T-helper 2 cell treated with Interferon-gamma antibody and Interleukin-4, amounts not matched to agents 5 μg/mL and 100 μg/mL, for 36 hours (primary cell): ENCODE measurements at regions not wholly inside any gene's neighbourhood (a gene's known extent, or its start where the extent isn't known, plus 50 kb on each side); places are given as distances from the start of the nearest gene placed in this dataset.

Experiments
- DNase-seq: peaks from one replicate; pipeline ENCODE4 v3.0.0; 2021; ENCODE audit warnings: low spot score
- H3K27ac Mint-ChIP-seq: one replicate; pipeline ENCODE4 v1.8.0; 2021; ENCODE audit warnings: mild to moderate bottlenecking, mixed read lengths
- H3K27me3 Mint-ChIP-seq: one replicate; pipeline ENCODE4 v1.8.0; 2021; ENCODE audit warnings: low read depth, mixed read lengths
- H3K36me3 Mint-ChIP-seq: one replicate; pipeline ENCODE4 v1.8.0; 2021; ENCODE audit warnings: low read depth, mixed read lengths
- H3K4me1 Mint-ChIP-seq: one replicate; pipeline ENCODE4 v1.8.0; 2021; ENCODE audit warnings: low read depth, mixed read lengths
- H3K4me3 Mint-ChIP-seq: one replicate; pipeline ENCODE4 v1.8.0; 2022; ENCODE audit warnings: mild to moderate bottlenecking, moderate library complexity, mixed read lengths
- H3K9me3 Mint-ChIP-seq: one replicate; pipeline ENCODE4 v1.8.0; 2021; ENCODE audit warnings: mixed read lengths

DNA sequence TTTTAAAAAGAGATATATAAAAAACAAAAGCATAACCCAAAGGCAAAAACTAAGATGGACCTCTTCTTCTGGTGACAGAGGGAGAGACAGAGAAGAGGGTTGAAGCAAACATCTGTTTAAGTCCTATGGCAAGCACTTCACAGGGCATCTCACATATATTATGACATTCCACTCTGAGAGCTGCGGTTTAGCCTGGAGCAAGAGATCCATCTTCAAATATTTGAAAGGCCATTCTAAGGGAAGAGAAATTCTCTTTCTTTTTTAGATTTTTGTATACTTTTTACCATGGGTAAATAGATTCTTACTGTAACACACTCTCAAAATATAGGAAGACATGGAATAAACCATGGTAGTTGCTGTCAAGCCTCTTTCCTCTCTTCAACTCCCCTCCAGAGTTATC, 204.1 kb downstream of the GXYLT1 start:
- Mint-ChIP-seq H3K9me3 (no peaks in the 10 kb centered on the region), H3K4me1 (no peaks in the 10 kb centered on the region), H3K27me3 (peaks cover 10% of the 10 kb centered on the region), H3K27ac (no peak overlapping the region), H3K4me3 (no peak overlapping the region), H3K36me3 (no peaks in the 10 kb centered on the region)
- DNase-seq = no peak

GRCh38 chr12:41936333-41936732, 208.3 kb downstream of the GXYLT1 start:
- DNase-seq = no peak
- Mint-ChIP-seq H3K9me3 (no peaks in the 10 kb centered on the region), H3K27me3 (peaks cover 34% of the 10 kb centered on the region), H3K4me3 (no peak overlapping the region), H3K36me3 (no peaks in the 10 kb centered on the region), H3K27ac (no peak overlapping the region), H3K4me1 (peaks cover 4% of the 10 kb centered on the region)

DNA sequence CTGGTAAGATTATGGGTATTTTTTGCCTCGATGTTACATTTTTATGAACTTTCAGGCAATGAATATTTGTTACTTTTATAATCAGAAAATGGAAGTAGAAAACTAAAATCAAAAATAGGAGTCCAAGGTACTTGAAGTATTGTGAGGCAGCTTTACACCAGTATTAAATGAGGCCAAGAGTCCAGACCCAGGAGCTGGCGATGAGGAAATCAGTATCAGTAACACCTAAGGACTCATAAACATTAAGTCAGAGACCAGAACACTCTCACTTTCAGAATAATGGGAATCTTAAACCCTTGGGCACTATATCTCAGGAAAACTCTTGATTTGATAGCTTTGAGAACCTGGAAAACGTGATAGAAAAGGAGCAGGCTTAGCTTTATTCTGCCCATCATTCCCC, 208.8 kb downstream of the GXYLT1 start:
- Mint-ChIP-seq H3K4me3 (no peak overlapping the region), H3K36me3 (no peaks in the 10 kb centered on the region), H3K4me1 (peaks cover 7% of the 10 kb centered on the region), H3K9me3 (no peaks in the 10 kb centered on the region), H3K27ac (no peak overlapping the region), H3K27me3 (peaks cover 39% of the 10 kb centered on the region)
- no peak for DNase-seq

DNA sequence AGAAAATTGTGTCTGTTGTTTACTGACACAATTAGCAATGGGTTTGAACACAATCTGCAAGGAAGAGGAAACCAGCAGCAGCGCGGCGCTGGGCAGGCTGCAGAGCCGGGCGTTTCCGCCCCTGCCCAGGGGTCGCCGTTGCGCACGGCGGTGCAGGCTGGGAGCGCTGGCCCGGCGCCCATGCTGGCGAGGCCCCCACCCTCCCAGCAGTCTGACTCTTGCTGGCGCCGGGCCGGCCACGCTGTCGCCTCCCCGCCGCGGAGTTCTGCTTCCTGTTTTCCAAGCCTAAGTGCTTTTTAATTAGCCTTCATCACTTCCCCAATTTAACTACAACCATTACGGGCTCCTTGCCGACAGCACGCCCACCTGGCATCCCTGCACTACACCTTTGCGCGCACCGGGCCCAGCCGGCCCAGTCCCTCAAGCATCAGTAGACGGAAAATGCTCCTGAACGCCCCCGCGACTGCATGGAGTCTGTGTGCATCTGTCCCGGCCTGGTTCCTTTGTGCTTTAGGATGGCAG, 212.1 kb downstream of the GXYLT1 start:
- no peaks in the 10 kb centered on the region for H3K36me3 Mint-ChIP-seq
- H3K4me1 Mint-ChIP-seq = peaks cover 7% of the 10 kb centered on the region
- no peak overlapping the region for H3K27ac Mint-ChIP-seq
- no peaks in the 10 kb centered on the region for H3K9me3 Mint-ChIP-seq
- H3K4me3 Mint-ChIP-seq = peak overlapping the region; percentile 77
- H3K27me3 Mint-ChIP-seq = peaks cover 49% of the 10 kb centered on the region
- DNase-seq = no peak

- H3K4me3 Mint-ChIP-seq = peak overlapping the region; percentile 30
- peaks cover 53% of the 10 kb centered on the region for H3K27me3 Mint-ChIP-seq
Observed at GRCh38 chr12:41930866-41931437, 213.7 kb downstream of the GXYLT1 start.

GRCh38 chr12:41924111-41924510, 220.6 kb downstream of the GXYLT1 start:
- Mint-ChIP-seq H3K4me3 (no peak overlapping the region), H3K4me1 (no peaks in the 10 kb centered on the region), H3K27me3 (peaks cover 12% of the 10 kb centered on the region), H3K27ac (no peak overlapping the region), H3K36me3 (no peaks in the 10 kb centered on the region), H3K9me3 (no peaks in the 10 kb centered on the region)
- no peak for DNase-seq

More at GRCh38 chr12:41930866-41931437, 213.7 kb downstream of the GXYLT1 start:
- no peak overlapping the region for H3K27ac Mint-ChIP-seq
- peaks cover 7% of the 10 kb centered on the region for H3K4me1 Mint-ChIP-seq
- no peak for DNase-seq
- no peaks in the 10 kb centered on the region for H3K36me3 Mint-ChIP-seq
- no peaks in the 10 kb centered on the region for H3K9me3 Mint-ChIP-seq

GRCh38 chr12:41923351-41923750, 221.3 kb downstream of the GXYLT1 start:
- no peak overlapping the region for H3K4me3 Mint-ChIP-seq
- no peaks in the 10 kb centered on the region for H3K4me1 Mint-ChIP-seq
- peaks cover 12% of the 10 kb centered on the region for H3K27me3 Mint-ChIP-seq
- H3K9me3 Mint-ChIP-seq = no peaks in the 10 kb centered on the region
- H3K27ac Mint-ChIP-seq = no peak overlapping the region
- no peaks in the 10 kb centered on the region for H3K36me3 Mint-ChIP-seq
- DNase-seq = no peak

DNA sequence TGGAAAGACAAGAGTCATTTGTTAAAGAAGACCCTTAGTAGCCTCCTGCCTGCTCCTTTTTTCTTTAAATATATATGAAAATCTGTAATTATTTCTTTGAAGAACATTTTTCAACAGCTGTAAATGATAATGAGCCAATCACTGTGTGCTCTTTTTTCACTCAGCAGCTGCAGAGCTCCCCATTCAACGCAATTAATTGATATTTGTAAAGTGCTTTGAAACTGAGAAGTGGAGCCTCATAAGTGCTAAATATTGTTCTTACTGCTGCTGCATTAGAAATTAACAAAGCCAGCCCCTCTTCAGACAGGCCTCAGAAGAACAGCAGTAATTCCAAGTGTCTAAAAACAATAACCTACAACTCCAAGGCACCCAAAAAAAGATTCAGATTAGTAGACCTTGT, 224.3 kb downstream of the GXYLT1 start:
- no peaks in the 10 kb centered on the region for H3K9me3 Mint-ChIP-seq
- no peaks in the 10 kb centered on the region for H3K4me1 Mint-ChIP-seq
- H3K27me3 Mint-ChIP-seq = peaks cover 5% of the 10 kb centered on the region
- H3K4me3 Mint-ChIP-seq = no peak overlapping the region
- no peak overlapping the region for H3K27ac Mint-ChIP-seq
- no peak for DNase-seq
- no peaks in the 10 kb centered on the region for H3K36me3 Mint-ChIP-seq

DNA sequence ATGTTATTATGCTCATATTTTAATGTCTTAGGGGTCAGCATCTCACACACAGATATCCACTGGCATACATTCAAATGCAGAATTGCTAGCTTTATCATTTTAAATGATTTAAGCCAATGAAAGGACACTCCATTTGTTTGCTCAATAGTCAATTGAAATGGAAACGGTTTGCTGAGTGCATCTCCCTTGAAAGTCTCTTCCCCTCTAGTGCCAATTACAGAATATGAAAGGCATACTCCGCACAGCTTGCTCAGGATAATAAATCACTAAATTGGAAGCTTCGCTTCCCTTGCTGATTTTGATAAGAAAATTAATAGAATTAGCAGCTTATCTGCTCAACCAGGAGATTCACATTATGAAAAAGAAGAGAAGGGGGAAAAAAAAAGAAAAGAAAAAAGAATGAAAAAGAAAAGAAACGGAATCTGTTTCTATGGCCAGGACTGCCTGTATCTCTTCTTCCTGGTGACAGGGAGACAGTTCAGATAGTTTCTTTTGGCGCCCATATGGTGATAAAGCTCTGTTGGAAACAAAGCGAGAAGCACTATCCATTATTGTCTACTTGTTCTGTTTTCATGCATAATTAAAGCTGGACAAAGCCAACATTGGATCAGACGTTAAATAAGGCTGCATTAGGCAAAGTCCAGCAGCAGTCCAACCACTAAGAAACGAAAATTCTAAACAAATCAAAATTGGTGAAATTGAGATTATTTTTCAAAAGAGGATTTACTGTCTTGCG, 225.0 kb downstream of the GXYLT1 start:
- no peak for DNase-seq
- Mint-ChIP-seq H3K4me1 (no peaks in the 10 kb centered on the region), H3K27me3 (peaks cover 5% of the 10 kb centered on the region), H3K27ac (no peak overlapping the region), H3K4me3 (no peak overlapping the region), H3K36me3 (no peaks in the 10 kb centered on the region), H3K9me3 (no peaks in the 10 kb centered on the region)

DNA sequence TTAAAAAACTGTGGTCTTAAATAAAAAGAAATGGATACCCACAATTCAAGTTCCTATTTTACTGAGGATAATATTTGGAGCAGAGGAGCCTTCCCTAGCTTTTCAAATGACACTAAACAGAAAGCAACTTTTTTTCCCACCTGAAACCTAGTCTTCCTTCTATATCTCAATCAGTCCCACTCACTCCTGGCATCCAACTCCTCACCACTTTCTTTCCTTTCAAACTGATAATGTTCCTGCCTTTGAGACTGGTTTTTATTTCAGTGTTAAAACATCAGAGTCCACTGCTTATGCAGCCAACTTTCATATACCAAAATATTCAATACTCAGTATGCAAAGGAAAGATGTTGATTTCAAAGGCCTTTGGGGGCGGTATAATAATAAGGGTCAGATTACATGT, 225.6 kb downstream of the GXYLT1 start:
- Mint-ChIP-seq H3K9me3 (no peaks in the 10 kb centered on the region), H3K36me3 (no peaks in the 10 kb centered on the region), H3K4me3 (no peak overlapping the region), H3K27me3 (peaks cover 5% of the 10 kb centered on the region), H3K4me1 (no peaks in the 10 kb centered on the region), H3K27ac (no peak overlapping the region)
- DNase-seq = no peak

DNA sequence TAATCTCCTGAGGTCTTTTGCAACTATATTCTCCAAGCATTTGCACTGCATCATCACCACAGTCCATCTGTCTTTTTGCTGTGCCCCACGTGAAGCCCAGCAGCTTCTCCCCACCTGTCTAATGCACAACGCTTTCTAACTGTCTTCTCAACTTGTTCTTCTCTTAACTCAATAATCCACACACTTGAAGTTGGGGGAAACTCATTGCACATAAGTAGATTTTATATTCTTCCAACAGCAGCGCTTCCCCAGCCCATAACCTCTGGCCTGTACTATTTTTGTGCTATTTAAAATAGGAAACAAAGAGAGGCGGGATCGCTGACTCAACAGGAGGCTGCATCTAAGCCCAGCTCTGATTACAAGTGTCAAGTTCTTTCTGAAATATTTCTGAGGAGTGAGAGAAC, 226.7 kb downstream of the GXYLT1 start:
- Mint-ChIP-seq H3K9me3 (no peaks in the 10 kb centered on the region), H3K4me1 (no peaks in the 10 kb centered on the region), H3K36me3 (no peaks in the 10 kb centered on the region), H3K4me3 (no peak overlapping the region), H3K27me3 (peaks cover 5% of the 10 kb centered on the region), H3K27ac (no peak overlapping the region)
- no peak for DNase-seq

- H3K36me3 Mint-ChIP-seq = no peaks in the 10 kb centered on the region
- no peak overlapping the region for H3K4me3 Mint-ChIP-seq
- H3K27ac Mint-ChIP-seq = no peak overlapping the region
- DNase-seq = no peak
- H3K27me3 Mint-ChIP-seq = peaks cover 5% of the 10 kb centered on the region
- H3K4me1 Mint-ChIP-seq = no peaks in the 10 kb centered on the region
- no peaks in the 10 kb centered on the region for H3K9me3 Mint-ChIP-seq
Observed at GRCh38 chr12:41917181-41917580, 227.5 kb downstream of the GXYLT1 start.

- no peaks in the 10 kb centered on the region for H3K9me3 Mint-ChIP-seq
- no peaks in the 10 kb centered on the region for H3K36me3 Mint-ChIP-seq
- no peak overlapping the region for H3K27ac Mint-ChIP-seq
- H3K4me1 Mint-ChIP-seq = no peaks in the 10 kb centered on the region
- no peaks in the 10 kb centered on the region for H3K27me3 Mint-ChIP-seq
- DNase-seq = no peak
- H3K4me3 Mint-ChIP-seq = no peak overlapping the region
Observed at GRCh38 chr12:41910578-41911320, 233.9 kb downstream of the GXYLT1 start.

GRCh38 chr12:41908206-41908605, 236.5 kb downstream of the GXYLT1 start:
- Mint-ChIP-seq H3K36me3 (no peaks in the 10 kb centered on the region), H3K4me1 (no peaks in the 10 kb centered on the region), H3K4me3 (no peak overlapping the region)

More at GRCh38 chr12:41908206-41908605, 236.5 kb downstream of the GXYLT1 start:
- no peak for DNase-seq
- Mint-ChIP-seq H3K27ac (no peak overlapping the region), H3K27me3 (no peaks in the 10 kb centered on the region), H3K9me3 (no peaks in the 10 kb centered on the region)
